HPDE6-E6E7 (cell line): ENCODE measurements at regions not wholly inside any gene's neighbourhood (a gene's known extent, or its start where the extent isn't known, plus 50 kb on each side); places are given as distances from the start of the nearest gene placed in this dataset.
A peak's percentile ranks its signal among the peaks of the same experiment; 100 is the strongest.

Experiments used
- DNase-seq: peaks from one replicate; pipeline ENCODE4 v3.0.0; 2011; ENCODE audit warnings: missing footprints; ENCODE audit errors: extremely low spot score

GRCh38 chr6:56716229-56716628, 73.5 kb upstream of the DST start:
- no peak for DNase-seq

DNA sequence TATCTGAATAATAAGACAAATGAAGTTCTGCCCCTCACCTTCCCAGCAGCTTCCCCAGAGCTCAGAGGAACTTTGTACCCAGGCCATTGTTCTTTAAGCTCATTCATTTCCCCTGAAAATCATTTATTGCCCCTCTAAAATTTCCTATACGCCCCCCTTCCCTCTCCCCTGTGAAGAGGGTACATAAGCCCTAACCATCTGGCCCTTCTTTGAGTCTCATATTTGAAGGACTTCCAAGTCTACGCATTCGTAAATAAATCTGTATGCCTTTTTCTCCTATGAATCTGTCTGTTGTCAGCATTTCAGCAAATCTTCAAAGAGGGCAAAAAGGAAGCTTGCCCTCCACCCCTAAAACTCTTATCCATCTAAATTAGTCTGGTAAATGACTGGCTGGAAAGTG, 73.1 kb upstream of the DST start:
- DNase-seq = no peak

- DNase-seq = no peak
Observed at GRCh38 chr6:56714982-56715456, 72.3 kb upstream of the DST start.

DNA sequence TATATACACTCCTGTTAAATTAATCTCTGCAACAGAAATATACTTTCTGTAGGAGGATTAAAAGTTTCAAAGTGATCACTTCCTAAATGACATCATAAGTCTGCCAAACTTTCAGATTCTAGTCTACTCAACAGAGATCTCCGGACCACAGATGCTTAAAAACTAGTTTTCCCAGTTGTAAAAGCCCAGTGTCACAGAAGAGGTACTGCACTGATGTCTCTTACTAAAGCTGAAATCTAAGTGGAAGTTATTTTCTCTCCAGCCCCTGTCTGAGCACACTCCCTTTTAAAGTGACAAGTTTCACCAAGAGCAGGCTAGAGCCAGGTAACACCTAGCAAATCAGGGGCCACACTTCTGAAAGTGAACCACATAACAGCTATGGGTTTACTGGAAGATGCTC, 71.6 kb upstream of the DST start:
- DNase-seq = no peak

DNA sequence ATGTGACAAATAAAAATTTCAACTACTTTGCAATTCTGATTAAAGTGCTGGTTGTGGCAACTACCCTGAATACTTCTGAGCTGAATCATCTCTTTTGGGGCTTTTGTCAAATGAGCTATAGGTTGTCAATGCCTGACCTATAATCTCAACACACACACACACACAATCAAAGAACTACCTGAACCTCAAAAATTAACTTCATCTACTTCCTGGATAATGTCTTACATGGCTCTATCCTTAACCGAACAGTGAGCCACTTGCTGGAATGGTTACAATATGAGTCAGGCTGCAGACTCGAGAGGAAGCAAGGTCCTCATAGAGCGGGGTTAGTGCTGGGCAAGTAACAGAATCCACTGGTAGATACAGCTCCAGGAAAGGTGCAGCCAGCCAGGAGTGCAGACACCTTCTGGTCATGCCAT, 70.6 kb upstream of the DST start:
- peak; percentile 55 for DNase-seq

- DNase-seq = no peak
Observed at GRCh38 chr6:56710967-56711366, 68.3 kb upstream of the DST start.

DNA sequence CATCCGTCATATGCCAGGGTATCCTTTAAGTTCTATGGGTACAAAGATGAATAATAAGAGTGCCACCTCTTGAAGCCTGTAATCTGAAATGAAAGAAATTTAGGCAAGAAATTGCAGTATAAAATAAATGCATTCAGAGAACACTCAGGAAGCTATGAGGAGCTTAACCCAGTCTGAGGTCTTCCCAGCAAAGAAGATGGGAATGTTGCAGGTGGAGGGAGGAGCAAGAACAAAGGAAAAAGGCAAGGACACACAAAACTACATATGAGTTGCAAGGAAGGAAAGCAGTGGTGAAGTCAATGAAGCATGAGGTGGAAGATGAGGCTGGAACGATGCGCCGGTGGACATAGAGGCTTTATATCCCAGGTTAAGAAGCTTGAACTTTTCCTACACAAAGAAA, 67.0 kb upstream of the DST start:
- DNase-seq = no peak

DNA sequence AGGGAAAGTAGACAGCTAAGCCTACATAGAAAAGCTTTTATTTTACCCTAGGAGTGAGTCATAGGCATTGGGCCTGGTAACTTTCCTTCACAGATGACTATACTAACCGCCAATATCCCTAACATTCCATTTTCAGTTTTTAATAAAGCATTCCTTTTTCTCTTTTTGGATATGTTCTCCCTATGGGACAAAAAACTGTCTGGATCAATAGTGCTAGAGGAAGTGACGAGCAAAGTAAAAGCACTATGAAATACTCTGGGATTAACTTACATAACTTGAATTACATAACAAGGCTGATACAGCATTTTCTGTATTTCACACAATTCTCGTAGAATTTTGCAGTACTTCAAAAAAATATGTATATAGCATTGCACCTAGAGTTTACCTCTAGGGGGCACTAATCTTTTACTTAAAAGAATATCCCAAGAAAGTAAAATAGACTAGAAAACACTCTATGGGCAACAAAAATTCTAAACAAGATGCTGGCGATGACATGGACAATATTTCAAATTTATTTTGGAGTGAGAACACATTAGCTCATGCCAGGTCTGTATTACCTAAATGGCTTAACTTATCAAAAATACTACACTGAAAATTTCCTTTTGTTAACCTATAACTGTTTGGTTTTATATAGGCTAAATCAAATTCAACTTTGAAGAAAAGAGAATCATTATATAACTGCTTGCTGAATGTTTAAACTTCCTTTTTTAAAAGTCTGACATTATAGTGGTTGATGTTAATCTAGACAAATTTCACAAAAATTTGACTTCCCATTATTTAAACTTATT, 66.3 kb upstream of the DST start:
- DNase-seq = no peak

DNA sequence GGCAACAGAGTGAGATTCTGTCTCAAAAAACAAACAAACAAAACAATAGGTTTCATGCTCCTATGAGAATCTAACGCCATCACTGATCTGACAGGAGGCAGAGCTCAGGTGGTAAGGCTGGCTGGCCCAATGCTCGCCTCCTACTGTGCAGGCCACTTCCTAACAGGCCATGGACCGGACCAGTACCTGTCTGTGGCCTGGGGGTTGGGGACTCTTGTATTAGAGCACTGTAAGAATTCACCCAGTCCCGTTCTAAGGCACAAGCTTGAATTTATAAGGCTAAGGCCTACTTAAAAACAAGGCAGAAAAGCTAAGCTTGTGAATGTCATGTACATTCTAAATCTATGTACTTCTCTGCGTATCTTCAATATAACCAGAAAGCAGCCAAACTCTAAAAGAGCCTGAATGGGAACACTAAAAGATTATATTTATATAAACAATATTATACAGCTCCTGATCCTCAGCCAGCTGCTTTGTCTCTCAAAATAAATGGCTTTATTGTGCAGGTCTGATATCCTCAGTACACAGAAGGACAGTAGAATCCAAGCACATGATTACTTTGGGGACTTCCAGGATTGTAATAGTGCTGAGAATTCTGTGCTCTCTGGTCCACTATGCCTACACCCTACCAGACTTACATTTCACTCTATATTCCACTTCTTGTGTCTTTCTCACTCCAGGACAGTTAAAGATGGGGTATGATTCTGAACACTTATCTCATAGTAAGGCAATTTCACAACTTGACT, 64.5 kb upstream of the DST start:
- no peak for DNase-seq

DNA sequence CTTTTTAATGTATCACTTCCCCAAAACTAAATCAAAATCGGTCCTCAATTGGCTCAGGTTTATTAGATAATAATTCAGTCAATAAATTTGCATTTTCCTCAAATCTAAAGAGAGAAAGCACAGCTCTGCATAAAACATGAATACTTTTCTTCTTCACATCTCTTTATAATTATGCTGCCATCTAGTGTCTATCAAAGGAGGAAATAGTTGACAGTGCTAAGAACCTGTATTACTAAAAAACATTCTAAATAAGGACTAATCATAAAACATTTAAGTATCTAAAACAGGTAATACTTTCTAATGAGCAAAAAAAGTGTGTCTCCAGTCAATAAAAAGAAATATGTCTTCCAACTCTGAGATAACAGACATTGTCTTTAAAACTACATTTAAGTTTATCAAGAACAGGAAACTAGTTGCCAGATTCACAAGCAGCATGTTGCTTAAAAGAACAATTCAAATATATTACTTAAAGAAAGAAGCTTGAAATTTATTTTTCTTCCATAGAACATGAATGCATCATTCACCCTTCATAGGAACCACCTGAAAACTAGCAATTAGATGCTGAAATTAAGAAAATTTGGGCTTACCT, 56.5 kb upstream of the DST start:
- DNase-seq = no peak

- no peak for DNase-seq
Observed at GRCh38 chr6:56695702-56696101, 53.0 kb upstream of the DST start.

DNA sequence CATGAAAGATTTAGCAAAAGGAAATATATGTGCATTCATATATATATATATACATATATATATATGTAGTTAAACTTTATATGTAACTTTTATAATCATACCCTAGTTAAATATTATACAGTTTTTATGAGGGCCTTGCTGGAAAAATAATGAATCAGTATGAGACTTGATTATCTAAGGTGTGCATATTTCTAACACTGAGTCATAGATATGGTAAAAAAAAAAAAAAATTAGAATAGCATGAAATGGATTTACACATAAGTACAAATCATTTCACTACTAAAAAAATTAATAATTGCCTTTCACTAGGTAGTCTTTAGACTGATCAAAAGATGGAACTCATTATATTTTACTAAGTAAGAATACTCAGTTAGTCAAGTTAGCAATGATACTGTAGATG, 51.3 kb upstream of the DST start:
- DNase-seq = no peak

GRCh38 chr6:56693246-56693607, 50.5 kb upstream of the DST start:
- DNase-seq = no peak

DNA sequence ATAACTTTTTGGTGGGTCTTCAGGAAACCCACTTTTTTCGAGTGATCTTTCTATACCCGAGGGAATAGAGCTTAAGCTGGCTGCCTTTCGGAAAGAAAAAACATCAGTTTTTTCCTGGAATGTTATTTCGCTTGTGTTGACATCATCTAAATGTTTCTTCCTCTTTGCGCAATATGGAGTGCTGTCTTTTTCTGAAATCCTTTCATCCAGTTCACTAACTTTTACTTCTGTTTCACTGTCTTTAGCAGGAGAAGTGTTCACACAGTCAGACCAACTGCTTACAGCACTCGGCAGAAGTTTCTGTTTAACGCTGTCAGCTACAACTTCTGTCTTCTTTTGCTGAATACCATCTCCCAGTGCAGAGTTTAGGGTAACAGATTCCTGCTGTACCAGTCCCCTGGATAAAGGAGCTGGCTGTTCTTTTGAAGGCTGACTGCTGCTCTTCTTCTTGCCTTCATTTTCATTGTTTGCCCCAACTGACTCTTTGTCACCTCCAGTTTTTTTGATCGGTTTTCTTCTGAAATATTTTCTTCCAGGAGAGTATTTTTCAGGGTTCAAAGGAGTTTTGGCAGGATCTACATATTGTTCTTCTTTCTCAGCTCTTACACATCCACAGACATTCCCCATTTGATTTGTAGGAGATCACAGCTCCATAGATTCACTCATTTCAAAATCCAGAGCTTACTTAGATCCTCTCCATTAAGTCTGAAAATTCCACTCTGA, 50.0 kb upstream of the DST start:
- DNase-seq = no peak
